GM21423 (cell line): ENCODE measurements at regions not wholly inside any gene's neighbourhood (a gene's known extent, or its start where the extent isn't known, plus 50 kb on each side); places are given as distances from the start of the nearest gene placed in this dataset.
"Not testable (repeated sequence)": the region's sequence is repeated elsewhere in the genome, so short reads cannot be mapped to it uniquely, and the experiment has no call there.

ENCODE experiments used
- ATAC-seq: cut with Tn5 transposase; IDR thresholded peaks from one replicate; pipeline ENCODE4 v1.9.1; 2021; ENCODE audit warnings: mild to moderate bottlenecking, moderate library complexity; ENCODE audit not compliant: unreplicated experiment

GRCh38 chr3:4213420-4213819 is 89.7 kb upstream of the SETMAR start:
- ATAC-seq, result not testable (repeated sequence)

- ATAC-seq, result not testable (repeated sequence)
These were observed 86.2 kb upstream of the SETMAR start for GRCh38 chr3:4216974-4217373.

GRCh38 chr3:4218456-4219226 is 84.5 kb upstream of the SETMAR start:
- ATAC-seq, result no peak

GRCh38 chr3:4219227-4219568 is 84.0 kb upstream of the SETMAR start:
- no peak for ATAC-seq

- no peak for ATAC-seq
These were observed 83.1 kb upstream of the SETMAR start for GRCh38 chr3:4220065-4220464.

- no peak for ATAC-seq
These were observed 80.5 kb upstream of the SETMAR start for GRCh38 chr3:4222574-4223175.

- no peak for ATAC-seq
These were observed 79.4 kb upstream of the SETMAR start for GRCh38 chr3:4223777-4224176.

- no peak for ATAC-seq
These were observed 78.8 kb upstream of the SETMAR start for GRCh38 chr3:4224331-4224730.

GRCh38 chr3:4225005-4225471 is 78.1 kb upstream of the SETMAR start:
- ATAC-seq, result no peak

GRCh38 chr3:4228295-4228694 is 74.9 kb upstream of the SETMAR start:
- no peak for ATAC-seq

GRCh38 chr3:4231041-4231440 is 72.1 kb upstream of the SETMAR start:
- no peak for ATAC-seq

- ATAC-seq, result no peak
These were observed 70.4 kb upstream of the SETMAR start for GRCh38 chr3:4232798-4233197.

- ATAC-seq, result no peak
These were observed 69.7 kb upstream of the SETMAR start for GRCh38 chr3:4233488-4233887.

GRCh38 chr3:4234889-4235288 is 68.3 kb upstream of the SETMAR start:
- ATAC-seq, result no peak

GRCh38 chr3:4235690-4236089 is 67.5 kb upstream of the SETMAR start:
- ATAC-seq, result no peak

- no peak for ATAC-seq
These were observed 61.5 kb upstream of the SETMAR start for GRCh38 chr3:4241595-4242170.

- ATAC-seq, result no peak
These were observed 57.5 kb upstream of the SETMAR start for GRCh38 chr3:4245671-4246070.

- no peak for ATAC-seq
These were observed 55.8 kb upstream of the SETMAR start for GRCh38 chr3:4247391-4247790.

GRCh38 chr3:4250064-4250463 is 53.1 kb upstream of the SETMAR start:
- ATAC-seq, result no peak

GRCh38 chr3:4251412-4251811 is 51.8 kb upstream of the SETMAR start:
- no peak for ATAC-seq

GRCh38 chr3:4253072-4253832 is 49.9 kb upstream of the SETMAR start:
- ATAC-seq, result not testable (repeated sequence)
